RCC 7860 (cell line): ENCODE measurements at regions not wholly inside any gene's neighbourhood (a gene's known extent, or its start where the extent isn't known, plus 50 kb on each side); places are given as distances from the start of the nearest gene placed in this dataset.
"Not testable (repeated sequence)": the region's sequence is repeated elsewhere in the genome, so short reads cannot be mapped to it uniquely, and the experiment has no call there.

Experiments
- DNase-seq: peaks from one replicate; pipeline ENCODE4 v3.0.0-alpha.2; 2015; ENCODE audit warnings: low spot score
- FAIRE-seq: peaks from 2 replicates; lab custom pipeline; 2012; peaks lifted over from hg19 to GRCh38; lab: Jason Lieb, UNC

DNA sequence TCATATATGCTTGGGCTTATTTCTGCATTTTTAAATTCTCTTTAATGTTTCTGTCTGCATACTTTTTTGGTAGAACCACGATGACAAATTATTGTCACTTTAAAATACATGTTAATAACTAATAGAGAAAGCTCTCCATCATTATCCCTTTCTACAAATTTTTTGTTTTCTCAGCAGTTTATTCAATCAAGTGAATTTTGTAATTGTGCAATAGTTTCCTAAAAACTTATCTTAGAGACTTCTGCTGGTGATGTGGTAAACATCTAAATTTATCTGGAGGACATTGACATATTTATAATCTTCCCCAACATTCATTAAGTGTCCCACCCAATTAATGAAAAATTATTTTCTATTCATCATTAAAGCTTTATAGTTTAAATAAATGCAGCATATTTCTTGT lies 215.3 kb downstream of the MEX3B start:
- DNase-seq (no peak), FAIRE-seq (no peak)

DNA sequence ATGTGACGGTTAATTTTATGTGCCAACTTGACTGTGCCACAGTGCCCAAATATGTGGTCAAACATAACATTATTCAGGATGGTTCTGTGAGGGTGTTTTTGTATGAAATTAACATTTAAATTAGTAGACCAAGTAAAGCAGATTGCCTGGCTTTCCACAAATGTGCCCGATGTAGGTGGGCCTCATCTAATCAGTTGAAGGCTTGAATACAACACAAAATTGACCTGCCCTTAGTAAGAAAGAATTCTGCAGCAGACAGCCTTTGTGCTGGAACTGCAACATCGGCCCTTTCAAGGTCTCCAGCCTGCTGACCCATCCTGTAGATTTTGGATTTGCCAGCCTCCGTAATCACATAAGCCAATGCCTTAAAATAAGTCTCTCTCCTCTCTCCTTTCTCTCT lies 215.9 kb downstream of the MEX3B start:
- DNase-seq (no peak), FAIRE-seq (no peak)

DNA sequence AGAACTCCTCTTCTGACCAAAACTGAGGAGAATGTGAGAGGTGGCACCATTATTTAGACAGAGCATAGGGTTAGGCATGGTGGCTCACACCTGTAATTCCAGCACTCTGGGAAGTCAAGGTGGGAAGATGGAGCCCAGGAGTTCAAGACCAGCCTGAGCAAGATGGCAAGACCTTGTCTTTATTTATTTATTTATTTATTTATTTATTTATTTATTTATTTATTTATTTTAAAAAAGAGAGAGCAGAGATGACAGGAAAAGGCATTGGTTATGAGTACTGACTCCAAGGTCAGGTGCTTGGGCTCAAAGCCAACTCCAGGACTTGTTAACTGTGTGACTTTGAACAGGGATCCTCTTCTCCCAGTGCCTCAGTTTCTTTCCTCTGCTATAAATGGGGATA lies 217.7 kb downstream of the MEX3B start:
- FAIRE-seq (no peak), DNase-seq (no peak)

DNA sequence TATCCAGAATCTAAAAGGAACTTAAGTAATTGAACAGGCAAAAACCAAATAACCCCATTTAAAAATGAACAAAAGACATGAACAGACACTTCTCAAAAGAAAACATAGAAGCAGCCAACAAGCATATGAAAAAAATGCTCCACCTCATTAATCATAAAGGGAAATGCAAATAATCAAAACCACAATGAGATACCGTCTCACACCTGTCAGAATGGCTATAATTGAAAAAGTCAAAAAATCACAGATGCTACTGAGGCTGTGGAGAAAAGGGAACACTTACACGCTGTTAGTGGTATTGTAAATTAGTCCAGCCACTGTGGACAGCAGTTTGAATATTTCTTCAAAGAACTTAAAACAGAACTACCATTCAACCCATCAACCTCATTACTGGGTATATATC lies 220.7 kb downstream of the MEX3B start:
- FAIRE-seq (no peak), DNase-seq (no peak)

DNA sequence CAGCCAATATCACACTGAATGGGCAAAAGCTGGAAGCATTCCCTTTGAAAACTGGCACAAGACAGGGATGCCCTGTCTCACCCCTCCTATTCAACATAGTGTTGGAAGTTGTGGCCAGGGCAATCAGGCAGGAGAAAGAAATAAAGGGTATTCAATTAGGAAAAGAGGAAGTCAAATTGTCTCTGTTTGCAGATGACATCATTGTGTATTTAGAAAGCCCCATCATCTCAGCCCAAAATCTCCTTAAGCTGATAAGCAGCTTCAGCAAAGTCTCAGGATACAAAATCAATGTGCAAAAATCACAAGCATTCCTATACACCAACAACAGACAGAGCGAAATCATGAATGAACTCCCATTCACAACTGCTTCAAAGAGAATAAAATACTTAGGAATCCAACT lies 223.2 kb downstream of the MEX3B start:
- FAIRE-seq, DNase-seq: not testable (repeated sequence)

DNA sequence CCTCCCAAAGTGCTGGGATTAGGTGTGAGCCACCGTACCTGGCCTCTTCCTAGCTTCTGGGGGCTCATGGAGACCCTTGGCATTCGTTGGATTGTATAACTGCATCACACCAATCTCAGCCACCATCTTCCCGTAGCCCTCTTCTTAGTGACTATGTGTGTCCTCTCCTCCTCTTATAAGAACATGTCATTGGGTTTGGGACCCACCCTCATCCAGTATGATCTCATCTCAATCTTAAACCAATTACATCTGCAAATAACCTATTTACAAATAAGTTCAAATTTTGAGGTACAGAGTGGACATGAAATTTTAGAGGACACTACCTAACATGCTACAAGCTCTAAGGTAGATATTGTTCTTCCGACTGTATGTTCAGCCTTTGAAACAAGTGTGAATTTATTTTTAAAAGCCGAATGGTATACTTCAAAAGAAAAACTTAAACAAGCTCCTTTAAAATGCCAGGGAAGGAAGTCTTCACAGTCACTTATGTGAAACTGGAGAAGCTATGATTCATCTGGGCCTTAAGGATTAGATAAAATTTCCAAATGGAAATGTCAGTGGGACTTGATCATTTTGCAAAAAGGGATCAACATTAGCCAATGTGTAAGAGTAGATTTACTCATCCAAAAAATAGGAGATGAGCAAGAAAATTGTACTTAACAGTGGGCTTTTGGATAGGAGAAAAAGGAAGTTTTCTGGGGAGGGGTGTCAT lies 225.7 kb downstream of the MEX3B start:
- no peak for DNase-seq
- FAIRE-seq = no peak

DNA sequence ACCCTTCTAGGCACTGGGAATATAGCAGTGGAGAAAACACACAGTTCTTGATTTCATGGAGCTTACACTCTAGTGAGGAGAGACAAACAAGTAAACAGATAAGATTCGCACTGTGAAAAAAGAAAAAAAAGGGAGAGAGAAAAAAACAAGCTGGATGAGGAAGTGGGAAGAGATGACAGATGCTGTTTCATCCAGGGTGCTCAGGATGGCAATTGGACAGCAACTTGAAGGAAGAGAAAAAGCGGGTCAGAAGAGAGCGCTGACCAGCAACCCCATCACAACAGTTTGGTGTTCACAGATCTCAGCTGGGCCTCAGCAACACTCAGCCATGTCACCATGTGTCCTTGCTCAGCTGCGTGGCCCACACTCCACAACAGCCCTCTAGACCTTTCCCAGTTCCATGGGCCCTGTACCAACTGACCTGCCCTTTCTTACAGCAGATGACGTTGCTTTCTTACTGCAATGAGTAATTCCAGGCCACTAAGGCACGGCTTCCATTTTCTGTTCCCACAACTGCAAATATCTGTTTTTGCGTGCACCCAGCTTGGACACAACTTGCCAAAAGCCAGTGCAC lies 230.8 kb downstream of the MEX3B start:
- DNase-seq = no peak
- no peak for FAIRE-seq

DNA sequence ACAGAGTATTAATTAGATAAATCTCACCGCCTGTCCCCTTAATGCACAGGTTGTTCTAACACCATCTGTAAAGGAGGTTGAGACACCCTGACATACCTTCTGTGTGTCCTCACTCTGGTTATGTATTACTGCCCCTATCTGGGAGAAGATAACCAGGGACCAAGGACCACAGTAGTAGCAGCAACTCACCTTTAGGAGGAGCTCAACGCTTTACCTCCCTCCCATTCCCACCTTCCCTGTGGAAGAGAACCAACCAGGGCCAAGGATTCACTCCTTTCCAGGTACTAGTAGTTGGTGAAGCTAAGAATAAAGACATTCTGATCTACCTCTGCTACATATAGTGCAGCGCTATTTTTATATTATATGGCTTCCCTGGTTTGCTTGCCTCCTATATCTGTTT lies 232.6 kb downstream of the MEX3B start:
- FAIRE-seq (no peak), DNase-seq (no peak)

DNA sequence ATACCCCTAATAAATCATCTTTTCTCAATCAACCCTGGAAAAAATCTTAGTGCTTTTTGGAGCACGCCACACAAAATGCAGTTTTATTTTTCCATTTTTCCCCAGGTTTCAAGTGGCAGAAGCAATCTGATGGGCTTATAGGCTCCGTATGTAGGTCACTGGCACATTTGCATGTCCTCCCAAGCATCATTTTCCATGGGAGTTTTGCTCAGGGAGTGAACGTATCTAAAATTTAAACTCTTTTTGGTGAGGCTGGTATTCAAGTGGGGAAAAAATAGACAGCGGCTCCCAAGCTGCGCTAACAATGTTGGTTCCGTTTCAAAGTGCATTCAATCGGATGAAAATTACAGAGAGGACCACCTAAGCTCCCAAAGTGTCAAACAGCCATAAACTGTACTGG lies 233.4 kb downstream of the MEX3B start:
- DNase-seq (no peak), FAIRE-seq (no peak)

DNA sequence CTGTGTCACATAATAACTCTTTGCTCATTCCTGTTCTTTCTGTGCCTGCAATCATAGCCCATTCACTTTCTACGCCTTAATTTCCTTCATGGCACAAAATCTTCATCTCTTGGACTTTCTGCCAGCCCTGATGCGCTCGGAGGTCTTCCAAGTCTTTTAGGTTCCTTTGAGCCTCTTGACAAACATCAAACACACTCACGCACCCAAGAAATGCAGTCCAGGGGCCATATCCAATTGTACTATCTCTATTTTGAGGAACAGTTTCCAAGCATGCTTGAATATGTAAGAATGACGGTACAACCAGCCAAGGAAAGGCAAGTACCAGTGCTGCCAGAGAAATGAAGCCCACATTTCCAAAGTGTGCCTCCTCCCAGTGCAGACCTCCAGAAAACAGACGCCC lies 234.1 kb downstream of the MEX3B start:
- DNase-seq (no peak), FAIRE-seq (no peak)

DNA sequence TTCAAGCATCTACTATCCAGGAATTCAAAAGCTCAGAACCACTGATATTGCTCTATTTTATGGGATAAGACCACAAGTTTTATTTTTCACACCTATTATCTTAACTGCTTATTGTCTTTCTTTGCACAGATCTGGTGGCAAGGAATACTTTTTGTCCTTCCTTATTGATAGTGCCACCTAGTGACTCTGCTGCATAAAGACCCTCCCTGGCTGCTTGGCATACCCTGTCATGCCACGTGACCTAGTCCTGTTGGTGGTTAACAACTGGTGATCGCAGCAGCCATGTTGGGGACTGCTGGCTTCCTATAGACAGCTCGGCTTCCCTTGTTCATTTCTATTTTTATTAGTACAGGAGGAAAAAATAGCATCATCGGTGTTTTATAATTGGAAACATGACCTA lies 236.3 kb downstream of the MEX3B start:
- peak; percentile 24 for DNase-seq
- FAIRE-seq = no peak

DNA sequence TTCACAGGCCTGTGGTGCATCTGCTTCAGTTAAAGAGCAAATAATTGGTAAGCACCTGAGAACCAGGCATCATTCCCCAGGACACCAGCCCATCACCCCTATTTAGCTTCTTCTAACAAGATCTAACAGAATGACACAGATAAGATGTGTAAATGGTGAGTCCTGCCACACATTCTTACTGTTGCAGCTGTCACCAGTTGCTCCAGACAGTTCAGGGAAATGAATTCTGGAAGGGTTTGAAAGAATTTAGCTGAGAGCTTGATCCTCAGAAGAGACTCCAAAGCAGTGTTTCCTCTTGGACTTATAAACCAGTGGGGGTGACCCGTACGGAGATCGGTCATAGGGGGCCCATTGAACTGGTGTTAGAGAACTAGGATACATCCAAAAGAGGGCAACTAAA lies 238.0 kb downstream of the MEX3B start:
- DNase-seq = no peak

DNA sequence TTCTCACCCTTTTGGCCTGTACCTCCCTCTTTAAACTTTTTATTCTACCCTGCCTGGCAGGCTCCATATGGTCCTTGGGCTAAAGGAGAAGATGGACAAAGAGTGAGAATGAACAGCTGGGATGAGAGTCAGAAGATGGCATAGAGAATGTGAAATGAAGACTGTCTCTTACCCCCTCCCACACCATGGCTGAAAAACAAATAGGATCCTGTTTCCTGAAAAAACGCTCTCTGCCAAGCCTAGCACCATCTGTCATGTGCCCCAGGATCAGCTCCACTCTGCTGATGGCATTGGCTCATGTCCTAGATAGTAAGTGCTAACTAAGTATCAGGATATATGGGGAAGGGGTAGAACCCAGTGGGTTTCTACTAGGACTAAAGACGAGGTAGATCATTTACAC lies 238.6 kb downstream of the MEX3B start:
- no peak for FAIRE-seq
- no peak for DNase-seq

More for the DNA sequence above, 238.0 kb downstream of the MEX3B start:
- FAIRE-seq = no peak

DNA sequence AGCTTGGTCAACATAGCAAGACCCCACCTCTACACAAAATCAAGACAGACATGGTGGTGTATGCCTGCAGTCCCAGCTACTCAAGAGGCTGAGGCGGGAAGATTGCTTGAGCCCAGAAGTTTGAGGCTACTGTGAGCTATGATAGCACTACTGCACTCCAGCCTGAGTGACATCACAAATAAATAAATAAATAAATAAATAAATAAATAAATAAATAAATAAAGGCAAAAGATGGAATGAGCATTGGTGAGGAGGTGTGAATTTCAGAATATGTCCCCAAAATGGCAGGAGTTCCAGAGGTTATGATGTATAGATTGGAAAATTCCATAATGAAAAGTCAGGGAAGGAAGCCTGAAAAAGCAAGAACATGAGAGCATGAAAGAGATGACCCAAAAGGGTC lies 249.9 kb downstream of the MEX3B start:
- DNase-seq (no peak), FAIRE-seq (no peak)

DNA sequence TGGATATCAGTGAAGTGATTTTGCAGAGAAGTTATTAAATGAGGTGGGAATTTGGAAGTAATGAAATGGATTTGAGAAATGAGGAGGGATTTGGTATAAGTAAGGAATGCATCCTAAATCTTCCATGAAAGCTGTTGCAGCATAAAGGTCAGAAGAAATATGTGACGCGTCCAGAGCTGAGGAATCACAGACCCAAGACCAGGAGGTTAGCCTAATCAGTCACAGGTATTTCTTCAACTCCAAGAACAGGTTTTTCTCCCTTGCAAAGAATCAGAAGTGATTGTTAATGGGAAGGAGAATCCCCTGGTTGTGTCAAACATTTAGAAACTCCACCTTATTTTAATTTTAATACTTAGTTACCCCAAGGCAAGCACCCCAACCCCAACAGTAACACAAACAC lies 253.2 kb downstream of the MEX3B start:
- FAIRE-seq (no peak), DNase-seq (no peak)

DNA sequence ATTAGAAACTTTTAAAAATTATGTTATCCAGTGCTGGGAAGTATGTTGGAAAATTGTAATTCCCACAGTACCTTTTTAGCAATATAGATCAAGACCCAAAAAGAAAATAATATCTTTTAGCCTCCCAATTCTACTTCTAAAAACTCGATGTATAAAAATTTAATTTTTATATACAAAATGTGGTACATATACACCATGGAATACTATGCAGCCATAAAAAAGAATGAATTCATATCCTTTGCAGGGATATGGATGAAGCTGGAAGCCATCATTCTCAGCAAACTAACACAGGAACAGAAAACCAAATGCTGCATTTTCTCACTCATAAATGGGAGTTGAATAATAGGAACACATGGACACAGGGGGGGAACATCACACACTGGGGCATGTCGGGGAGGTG lies 254.5 kb downstream of the MEX3B start:
- DNase-seq, FAIRE-seq: not testable (repeated sequence)

DNA sequence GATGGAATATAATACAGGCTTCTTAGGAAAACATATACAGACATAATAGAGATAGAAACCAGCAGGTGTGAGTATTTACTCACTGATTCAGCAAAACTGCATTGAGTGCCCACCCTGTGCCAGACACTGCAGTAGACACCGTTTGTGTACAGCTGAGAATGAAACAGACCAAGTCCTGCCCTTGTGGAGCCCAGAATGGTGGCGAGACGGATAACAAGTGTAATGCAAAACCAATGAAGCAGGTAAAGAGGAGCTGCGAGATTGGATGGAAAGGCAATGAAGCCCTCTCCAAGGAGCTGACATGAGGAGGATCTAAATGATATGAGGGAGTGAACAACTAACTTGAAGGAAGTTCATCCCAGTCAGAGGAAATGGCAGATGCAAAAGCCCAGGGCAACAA lies 256.4 kb downstream of the MEX3B start:
- no peak for FAIRE-seq
- no peak for DNase-seq

DNA sequence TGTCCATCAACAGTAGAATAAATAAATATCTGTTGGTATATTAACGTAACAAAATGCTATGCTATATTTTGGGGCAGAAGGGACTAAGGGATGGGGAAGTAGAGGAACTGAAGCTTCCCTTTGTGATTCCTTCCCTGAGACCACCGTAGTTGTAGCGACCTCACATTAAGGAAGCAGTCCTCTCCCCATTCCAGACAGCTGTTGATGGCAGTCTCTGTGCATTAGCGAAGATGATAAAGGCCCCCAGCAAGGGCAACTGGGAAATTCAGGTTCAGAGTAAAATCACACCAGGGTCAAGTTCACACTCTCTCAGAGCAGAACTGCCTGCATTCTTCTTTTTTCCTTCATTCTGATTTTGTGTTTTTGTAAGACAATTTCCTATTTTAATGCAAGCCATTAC lies 259.0 kb downstream of the MEX3B start:
- DNase-seq = no peak
- no peak for FAIRE-seq

DNA sequence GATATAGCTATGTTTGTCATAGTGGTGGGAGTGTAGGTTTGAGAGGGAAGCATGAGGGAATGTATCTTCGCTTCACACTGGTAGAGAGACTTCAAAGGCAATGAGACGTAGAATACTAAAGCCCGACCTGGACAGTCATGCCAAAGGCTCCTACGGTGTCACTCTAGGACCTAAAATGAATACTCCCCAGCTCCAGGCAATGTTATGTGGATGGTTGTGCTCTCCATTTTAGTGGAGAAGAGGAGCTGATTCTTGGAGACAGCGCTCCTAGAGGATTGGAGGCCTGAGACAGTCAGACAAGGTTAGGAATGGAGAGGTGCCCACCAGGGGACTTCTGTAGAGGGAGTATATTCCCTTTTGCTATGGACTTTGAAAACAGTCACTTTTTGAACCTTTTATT lies 260.1 kb downstream of the MEX3B start:
- no peak for FAIRE-seq
- no peak for DNase-seq

DNA sequence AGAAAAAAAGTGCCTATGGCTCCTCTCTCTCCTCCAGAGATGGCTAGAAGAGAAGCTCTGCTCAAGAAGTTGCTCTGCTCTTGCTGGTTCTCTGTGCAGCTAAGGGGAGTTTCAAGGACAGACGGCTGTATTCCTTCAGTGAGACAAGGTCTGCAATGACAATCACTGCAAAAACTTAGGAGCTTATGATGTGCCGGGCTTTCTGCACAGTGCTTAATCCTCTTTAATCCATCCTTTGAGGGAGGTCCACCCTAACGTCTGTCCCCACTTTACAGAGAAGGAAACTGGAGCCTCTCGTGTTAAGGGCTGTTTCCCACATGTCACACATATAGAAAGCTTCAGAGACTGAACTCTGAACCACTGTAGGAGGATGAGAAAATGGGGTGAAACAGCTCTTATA lies 260.6 kb downstream of the MEX3B start:
- DNase-seq = no peak
- no peak for FAIRE-seq

DNA sequence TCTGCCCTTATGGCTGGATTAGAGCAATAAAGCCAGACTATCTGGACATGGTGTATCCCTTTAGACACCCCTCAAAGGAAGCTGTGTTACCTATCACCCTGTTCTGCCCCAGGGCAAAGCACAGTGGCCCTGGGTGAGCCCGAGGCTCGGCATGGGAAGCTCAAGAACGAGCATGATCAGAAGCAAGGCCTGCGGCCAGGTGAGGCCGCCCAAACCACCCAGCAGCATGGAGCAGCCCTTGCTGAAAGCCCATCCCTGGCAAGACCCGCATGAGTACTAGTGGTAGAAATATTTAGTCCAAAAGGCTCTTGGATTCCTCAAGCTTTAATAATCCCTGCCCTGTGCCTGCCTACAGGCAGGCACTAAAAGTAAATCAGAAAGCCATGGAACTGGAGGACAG lies 261.1 kb downstream of the MEX3B start:
- DNase-seq (no peak), FAIRE-seq (no peak)

DNA sequence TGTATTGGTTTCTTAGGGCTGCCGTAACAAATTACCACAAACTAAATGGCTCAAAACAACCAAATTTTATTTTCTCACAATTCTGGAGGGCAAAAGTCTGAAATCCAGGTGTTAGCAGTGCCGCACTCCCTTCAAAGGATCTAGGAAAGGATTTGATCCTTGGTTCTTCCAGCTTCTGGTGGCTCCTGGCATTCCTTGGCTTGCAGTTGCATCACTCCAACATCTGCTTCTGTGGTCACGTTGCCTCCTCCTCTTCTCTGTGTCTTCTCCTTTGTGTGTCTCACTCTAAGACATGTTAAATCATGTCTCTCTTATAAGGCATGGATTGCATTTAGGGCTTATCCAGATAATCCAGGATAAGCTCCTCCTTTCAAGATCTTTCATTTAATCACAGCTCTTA lies 262.2 kb downstream of the MEX3B start:
- DNase-seq (no peak), FAIRE-seq (no peak)

DNA sequence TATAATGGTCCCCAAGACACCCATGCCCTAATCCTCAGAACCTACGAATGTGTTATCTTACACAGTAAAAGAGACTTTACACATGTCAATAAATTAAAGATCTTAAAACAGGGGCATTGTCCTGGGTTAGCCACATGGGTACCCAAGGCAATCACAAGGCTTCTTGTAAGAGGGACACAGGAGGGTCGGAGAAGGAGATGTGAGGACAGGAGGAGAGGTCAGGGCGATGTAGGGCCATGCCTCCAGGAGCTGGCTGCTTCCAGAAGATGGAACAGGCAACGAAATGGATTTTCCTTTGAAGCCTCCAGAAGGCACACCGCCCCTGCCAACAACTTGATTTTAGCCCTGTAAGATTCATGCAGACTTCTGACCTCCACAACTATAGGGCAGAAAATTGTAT lies 262.7 kb downstream of the MEX3B start:
- FAIRE-seq (no peak), DNase-seq (no peak)
